Fibroblast of mammary gland (primary cell): ENCODE measurements at regions not wholly inside any gene's neighbourhood (a gene's known extent, or its start where the extent isn't known, plus 50 kb on each side); places are given as distances from the start of the nearest gene placed in this dataset.

ENCODE experiments used
- DNase-seq: peaks from one replicate; pipeline ENCODE4 v3.0.0-alpha.2; 2010; ENCODE audit warnings: low read depth
- H3K4me3 ChIP-seq: 2 replicates; pipeline ENCODE4 v1.5.1; 2011; ENCODE audit warnings: low read depth, mild to moderate bottlenecking, low read length, moderate library complexity; ENCODE audit not compliant: control insufficient read depth
- CTCF ChIP-seq: conservative IDR thresholded peaks from 2 replicates; pipeline ENCODE4 v1.5.1; 2011; ENCODE audit warnings: low read depth, low read length, inconsistent platforms; ENCODE audit not compliant: control insufficient read depth, insufficient read depth

GRCh38 chr6:169165561-169166300 lies 87.9 kb downstream of the THBS2 start:
- no peak for TF ChIP-seq CTCF
- no peak overlapping the region for H3K4me3 ChIP-seq
- DNase-seq: peak; percentile 67

- no peak for TF ChIP-seq CTCF
- no peak for DNase-seq
- no peak overlapping the region for H3K4me3 ChIP-seq
Measured at GRCh38 chr6:169164986-169165385, 88.7 kb downstream of the THBS2 start.

GRCh38 chr6:169164451-169164850 lies 89.2 kb downstream of the THBS2 start:
- no peak for TF ChIP-seq CTCF
- no peak overlapping the region for H3K4me3 ChIP-seq
- peak; percentile 31 for DNase-seq

- peak overlapping the region; percentile 4 for H3K4me3 ChIP-seq
- no peak for TF ChIP-seq CTCF
- peak; percentile 75 for DNase-seq
Measured at GRCh38 chr6:169163411-169163901, 90.2 kb downstream of the THBS2 start.

- peak; percentile 100 for DNase-seq
- no peak for TF ChIP-seq CTCF
- peak overlapping the region; percentile 15 for H3K4me3 ChIP-seq
Measured at GRCh38 chr6:169162752-169163407, 90.8 kb downstream of the THBS2 start.

- peak overlapping the region; percentile 15 for H3K4me3 ChIP-seq
- no peak for DNase-seq
- TF ChIP-seq CTCF: no peak
Measured at GRCh38 chr6:169162249-169162648, 91.4 kb downstream of the THBS2 start.
